OCI-LY1 (cell line): ENCODE measurements at regions not wholly inside any gene's neighbourhood (a gene's known extent, or its start where the extent isn't known, plus 50 kb on each side); places are given as distances from the start of the nearest gene placed in this dataset.

ENCODE experiments used
- H2AFZ ChIP-seq: fragments of 200-600 bp; sonication (generic), shearing (Covaris generic); 2 replicates; pipeline ENCODE4 v1.6.0; 2014; ENCODE audit warnings: antibody characterized with exemption, mild to moderate bottlenecking, low read length
- H3F3A ChIP-seq: fragments of 200-600 bp; sonication (generic), shearing (Covaris generic); 2 replicates; pipeline ENCODE4 v1.6.0; 2014; ENCODE audit warnings: mild to moderate bottlenecking, antibody characterized with exemption, low read length, moderate library complexity; ENCODE audit not compliant: insufficient read depth
- H3K27ac ChIP-seq: fragments of 200-600 bp; sonication (generic); 2 replicates; pipeline ENCODE4 v1.5.1; 2014; ENCODE audit warnings: low read length, mixed run types, mild to moderate bottlenecking, low read depth; ENCODE audit not compliant: poor library complexity, severe bottlenecking
- H3K27me3 ChIP-seq: fragments of 200-600 bp; sonication (generic); 2 replicates; pipeline ENCODE4 v1.6.0; 2014; ENCODE audit warnings: antibody characterized with exemption, mild to moderate bottlenecking, low read length, moderate library complexity; ENCODE audit not compliant: insufficient read depth
- H3K36me3 ChIP-seq: fragments of 200-600 bp; sonication (generic); 2 replicates; pipeline ENCODE4 v1.6.1; 2014; ENCODE audit warnings: mild to moderate bottlenecking, antibody characterized with exemption, low read length, moderate library complexity, mixed read lengths; ENCODE audit not compliant: insufficient read depth
- H3K4me1 ChIP-seq: fragments of 200-600 bp; sonication (generic); 2 replicates; pipeline ENCODE4 v1.5.1; 2014; ENCODE audit warnings: mild to moderate bottlenecking, low read length, moderate library complexity; ENCODE audit not compliant: insufficient read depth, severe bottlenecking
- H3K4me2 ChIP-seq: fragments of 200-600 bp; sonication (generic), shearing (Covaris generic); 2 replicates; pipeline ENCODE4 v1.6.1; 2014; ENCODE audit warnings: low read length
- H3K4me3 ChIP-seq: fragments of 200-600 bp; sonication (generic); 2 replicates; pipeline ENCODE4 v1.5.1; 2014; ENCODE audit warnings: low read length, low read depth, mild to moderate bottlenecking, mixed read lengths; ENCODE audit not compliant: poor library complexity, severe bottlenecking
- H3K79me2 ChIP-seq: fragments of 200-600 bp; shearing (Covaris generic); 2 replicates; pipeline ENCODE4 v1.6.1; 2016; ENCODE audit warnings: mixed run types, low read length, mixed read lengths; ENCODE audit not compliant: insufficient read depth
- H3K9ac ChIP-seq: fragments of 200-600 bp; sonication (generic), shearing (Covaris generic); 2 replicates; pipeline ENCODE4 v1.6.1; 2014; ENCODE audit warnings: mild to moderate bottlenecking, low read length, mixed read lengths
- H3K9me2 ChIP-seq: fragments of 200-600 bp; sonication (generic), shearing (Covaris generic); 2 replicates; pipeline ENCODE4 v1.6.1; 2014; ENCODE audit warnings: low read depth, mild to moderate bottlenecking, low read length, mixed read lengths
- H3K9me3 ChIP-seq: fragments of 200-600 bp; shearing (Covaris generic); 2 replicates; pipeline ENCODE4 v1.6.1; 2014; ENCODE audit warnings: low read length, mixed read lengths
- H4K20me1 ChIP-seq: fragments of 200-600 bp; sonication (generic), shearing (Covaris generic); 2 replicates; pipeline ENCODE4 v1.6.0; 2016; ENCODE audit warnings: mild to moderate bottlenecking, low read length; ENCODE audit not compliant: insufficient read depth
- CTCF ChIP-seq: fragments of 200-600 bp; sonication (generic), shearing (Covaris generic); IDR thresholded peaks from 2 replicates; pipeline ENCODE4 v1.5.1; 2017; ENCODE audit warnings: mild to moderate bottlenecking, antibody characterized with exemption, low read length, moderate library complexity, mixed read lengths
- EZH2 ChIP-seq: fragments of 200-600 bp; sonication (generic), shearing (Covaris generic); IDR thresholded peaks from 2 replicates; pipeline ENCODE4 v1.8.0; 2017; ENCODE audit warnings: borderline replicate concordance, mixed run types, mild to moderate bottlenecking, antibody characterized with exemption, low read length, moderate library complexity, mixed read lengths

DNA sequence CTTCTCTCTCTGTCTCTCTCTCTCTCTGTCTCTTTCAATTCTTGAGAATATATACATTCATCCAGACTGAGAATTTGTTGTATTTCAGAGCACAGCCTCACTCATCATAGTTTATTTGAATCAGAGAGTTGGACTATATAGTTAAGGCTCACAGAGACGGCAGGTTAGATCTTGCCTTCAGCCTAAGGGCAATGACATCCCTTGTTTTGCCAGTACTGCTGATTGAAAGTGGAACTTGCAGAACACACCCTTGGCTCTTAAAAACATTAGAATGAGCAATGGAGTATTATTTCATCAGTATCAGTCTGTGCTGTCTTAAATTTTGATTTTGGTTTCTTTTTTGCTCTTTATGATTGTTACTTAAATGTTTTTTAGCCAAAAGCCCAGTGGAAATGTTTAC is 62.0 kb upstream of the DSG1 start:
- H2AFZ ChIP-seq: no peak overlapping the region
- H3K9me3 ChIP-seq: no peaks in the 10 kb centered on the region
- H3K4me2 ChIP-seq: no peak overlapping the region

GRCh38 chr18:31258789-31259188 is 59.2 kb upstream of the DSG1 start:
- no peak for TF ChIP-seq CTCF
- no peak for TF ChIP-seq EZH2
- no peaks in the 10 kb centered on the region for H3F3A ChIP-seq
- H3K27ac ChIP-seq: no peak overlapping the region
- no peaks in the 10 kb centered on the region for H3K9me2 ChIP-seq
- no peak overlapping the region for H3K4me3 ChIP-seq
- H3K9me3 ChIP-seq: no peaks in the 10 kb centered on the region
- no peak overlapping the region for H3K4me2 ChIP-seq
- no peak overlapping the region for H2AFZ ChIP-seq
- H3K9ac ChIP-seq: no peak overlapping the region
- no peaks in the 10 kb centered on the region for H3K4me1 ChIP-seq
- no peaks in the 10 kb centered on the region for H3K27me3 ChIP-seq
- no peaks in the 10 kb centered on the region for H3K79me2 ChIP-seq
- H3K36me3 ChIP-seq: no peaks in the 10 kb centered on the region
- H4K20me1 ChIP-seq: no peaks in the 10 kb centered on the region

More for the DNA sequence above, 62.0 kb upstream of the DSG1 start:
- Histone ChIP-seq H3K4me1 (no peaks in the 10 kb centered on the region), H4K20me1 (no peaks in the 10 kb centered on the region), H3F3A (no peaks in the 10 kb centered on the region), H3K4me3 (no peak overlapping the region), H3K9me2 (no peaks in the 10 kb centered on the region), H3K79me2 (no peaks in the 10 kb centered on the region), H3K9ac (no peak overlapping the region), H3K36me3 (no peaks in the 10 kb centered on the region), H3K27me3 (no peaks in the 10 kb centered on the region), H3K27ac (no peak overlapping the region)
- no peak for TF ChIP-seq EZH2
- TF ChIP-seq CTCF: no peak

DNA sequence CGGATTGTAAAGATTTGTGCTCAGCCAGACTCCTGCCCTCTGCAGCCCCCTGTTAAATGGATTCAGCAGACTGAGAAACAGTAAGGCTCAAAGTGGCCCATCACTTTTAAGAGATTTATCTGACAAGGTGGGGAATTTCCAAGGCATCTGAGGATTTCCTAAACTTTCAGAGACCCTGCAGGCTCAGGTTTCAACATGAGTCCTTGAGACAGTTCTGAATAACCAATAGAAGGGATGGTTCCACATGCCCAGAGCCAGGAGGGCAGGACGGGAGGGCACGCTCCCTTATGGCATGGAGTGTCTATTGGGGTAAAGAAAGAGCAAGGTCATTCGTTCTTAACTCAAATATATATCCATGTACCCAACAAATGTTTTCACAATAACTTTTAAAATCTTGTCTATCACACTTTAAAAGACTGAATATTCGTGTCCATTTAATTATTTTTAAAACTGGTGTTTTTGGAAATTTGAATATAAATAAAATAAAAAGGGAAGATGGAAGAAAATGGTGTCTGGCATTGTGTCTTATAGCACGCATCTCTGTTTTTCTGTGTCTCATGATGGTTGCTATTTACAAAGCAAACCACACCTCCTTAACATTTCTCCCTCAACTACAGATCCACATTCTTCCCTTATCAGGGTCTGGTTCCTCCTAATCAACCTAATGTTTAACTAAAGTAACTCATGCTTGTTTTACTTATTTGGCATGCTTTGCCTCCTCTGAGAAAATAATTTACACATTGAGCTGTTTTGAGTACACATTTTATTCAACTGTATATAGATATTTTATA is 56.0 kb upstream of the DSG1 start:
- Histone ChIP-seq H3K9ac (no peak overlapping the region), H3K9me2 (no peaks in the 10 kb centered on the region), H2AFZ (no peak overlapping the region), H3K27ac (no peak overlapping the region), H3F3A (no peaks in the 10 kb centered on the region), H3K36me3 (no peaks in the 10 kb centered on the region), H4K20me1 (no peaks in the 10 kb centered on the region), H3K79me2 (no peaks in the 10 kb centered on the region), H3K4me1 (no peaks in the 10 kb centered on the region), H3K4me2 (no peak overlapping the region), H3K27me3 (no peaks in the 10 kb centered on the region), H3K4me3 (no peak overlapping the region), H3K9me3 (no peaks in the 10 kb centered on the region)
- TF ChIP-seq EZH2: no peak
- TF ChIP-seq CTCF: no peak
